A549 (cell line): ENCODE measurements at regions not wholly inside any gene's neighbourhood (a gene's known extent, or its start where the extent isn't known, plus 50 kb on each side); places are given as distances from the start of the nearest gene placed in this dataset.

Experiments
- ATAC-seq, 2 experiments: fragments of 200-7000 bp in 1 of 2; fragments of >200 bp in 1 of 2; cut with Nextera tagmentation in 1 of 2; cut with Tn5 transposase in 1 of 2; 3 replicates each; pipeline versions ENCODE4 v1.8.0 to v1.9.1; 2018 to 2020; ENCODE audit warnings: mild to moderate bottlenecking in 1 of 2, moderate library complexity in 1 of 2
- CTCF ChIA-PET: fragments of 300-600 bp; sonication (Branson Sonifier 250); formaldehyde crosslinking; extraction: SDS; loops from one replicate; lab custom pipeline; 2021; ENCODE audit warnings: antibody characterized with exemption, inconsistent platforms; lab: Yijun Ruan, JAX
- POLR2A ChIA-PET: fragments of 350-600 bp; formaldehyde crosslinking; extraction: SDS; loops from one replicate; lab custom pipeline; 2021; ENCODE audit warnings: antibody characterized with exemption, inconsistent platforms; lab: Yijun Ruan, JAX
- DNase-seq, 2 experiments: peaks; one replicate each; pipeline versions ENCODE4 v3.0.0 to v3.0.0-alpha.2; 2011 to 2016; ENCODE audit warnings: low read depth in 1 of 2, low spot score in 1 of 2
- FAIRE-seq: peaks from 2 replicates; lab custom pipeline; 2011; peaks lifted over from hg19 to GRCh38; lab: Jason Lieb, UNC
- H3K27ac ChIP-seq, 2 experiments: fragments of >200 bp; sonication (Bioruptor Twin); formaldehyde crosslinking; 3 replicates each; pipeline ENCODE4 v1.5.1; 2016 to 2017
- H3K4me1 ChIP-seq: fragments of >200 bp; sonication (Bioruptor Twin); formaldehyde crosslinking; 3 replicates; pipeline ENCODE4 v1.6.1; 2016
- H3K4me2 ChIP-seq: fragments of >200 bp; sonication (Bioruptor Twin); formaldehyde crosslinking; 3 replicates; pipeline ENCODE4 v1.6.1; 2016
- H3K4me3 ChIP-seq: fragments of >200 bp; sonication (Bioruptor Twin); formaldehyde crosslinking; 3 replicates; pipeline ENCODE4 v1.5.1; 2016
- H3K9me3 ChIP-seq: fragments of >200 bp; sonication (Bioruptor Twin); formaldehyde crosslinking; 3 replicates; pipeline ENCODE4 v1.6.1; 2016
- BHLHE40 ChIP-seq: IDR thresholded peaks from 2 replicates; pipeline ENCODE4 v1.6.1; 2012; ENCODE audit warnings: low read depth, low read length, inconsistent platforms
- KDM5A ChIP-seq: fragments of 200-600 bp; sonication (generic); IDR thresholded peaks from 2 replicates; pipeline ENCODE4 v1.6.1; 2016; ENCODE audit warnings: antibody characterized with exemption, mild to moderate bottlenecking
- NFE2L2 ChIP-seq: fragments of 150-350 bp; conservative IDR thresholded peaks from 2 replicates; pipeline ENCODE4 v1.6.1; 2014; ENCODE audit warnings: low read length
- NR3C1 ChIP-seq: fragments of >200 bp; sonication (Bioruptor Twin); formaldehyde crosslinking; IDR thresholded peaks from 3 replicates; pipeline ENCODE4 v1.6.1; 2017
- PHF8 ChIP-seq: fragments of 200-600 bp; sonication (generic); IDR thresholded peaks from 2 replicates; pipeline ENCODE4 v1.6.1; 2016; ENCODE audit warnings: low read depth, mild to moderate bottlenecking, antibody characterized with exemption, moderate library complexity, borderline replicate concordance
- RARB ChIP-seq: fragments of 250-450 bp; sonication (Bioruptor Pico); IDR thresholded peaks from 2 replicates; pipeline ENCODE4 v1.8.0; 2021; ENCODE audit warnings: mild to moderate bottlenecking, moderate library complexity
- SMC3 ChIP-seq: fragments of >200 bp; sonication (Bioruptor Twin); formaldehyde crosslinking; IDR thresholded peaks from 3 replicates; pipeline ENCODE4 v1.6.1; 2018; ENCODE audit warnings: inconsistent platforms
- TFCP2L1 ChIP-seq: fragments of 250-450 bp; sonication (Bioruptor Pico); IDR thresholded peaks from 2 replicates; pipeline ENCODE4 v1.5.0; 2021; ENCODE audit warnings: mild to moderate bottlenecking
- ZC3H11A ChIP-seq: fragments of 450-650 bp; IDR thresholded peaks from 2 replicates; pipeline ENCODE4 v1.6.1; 2014; ENCODE audit warnings: antibody characterized with exemption, mild to moderate bottlenecking
- ZFP36 ChIP-seq: fragments of 450-650 bp; IDR thresholded peaks from 2 replicates; pipeline ENCODE4 v1.6.1; 2014; ENCODE audit warnings: borderline replicate concordance; ENCODE audit not compliant: partially characterized antibody
- ZNF302 ChIP-seq: fragments of 250-450 bp; sonication (Bioruptor Pico); IDR thresholded peaks from 2 replicates; pipeline ENCODE4 v1.9.0; 2021; ENCODE audit warnings: inconsistent platforms, mild to moderate bottlenecking, moderate library complexity
- ZSCAN20 ChIP-seq: fragments of 250-450 bp; sonication (Bioruptor Pico); IDR thresholded peaks from 2 replicates; pipeline ENCODE4 v1.8.0; 2022; ENCODE audit warnings: mild to moderate bottlenecking, moderate library complexity
- WGBS: methylation state at CpG from one replicate; pipeline ENCODE4 v1.1.6; 2017; ENCODE audit errors: missing lambda C conversion rate; 5-methylcytosine and 5-hydroxymethylcytosine counted together
- TF ChIP-seq, protein P1 (sequence below): fragments of >200 bp; sonication (Bioruptor Twin); formaldehyde crosslinking; IDR thresholded peaks from 3 replicates; pipeline ENCODE4 v1.6.1; 2016
- TF ChIP-seq, protein P2 (sequence below): fragments of >200 bp; sonication (Bioruptor Twin); formaldehyde crosslinking; IDR thresholded peaks from 2 replicates; pipeline ENCODE4 v1.6.1; 2016
- TF ChIP-seq, protein P3 (sequence below): fragments of 200-600 bp; sonication (generic); IDR thresholded peaks from 2 replicates; pipeline ENCODE4 v1.6.1; 2016; ENCODE audit warnings: antibody characterized with exemption, mild to moderate bottlenecking, moderate library complexity
- TF ChIP-seq, protein P4 (sequence below): IDR thresholded peaks from 2 replicates; pipeline ENCODE4 v1.6.1; 2012
- TF ChIP-seq, protein P5 (sequence below): fragments of 250-450 bp; sonication (Bioruptor Pico); IDR thresholded peaks from 2 replicates; pipeline ENCODE4 v1.5.0; 2021; ENCODE audit warnings: mild to moderate bottlenecking, moderate library complexity, borderline replicate concordance
- TF ChIP-seq, protein P6 (sequence below): fragments of 450-650 bp; IDR thresholded peaks from 2 replicates; pipeline ENCODE4 v1.6.1; 2014; ENCODE audit warnings: antibody characterized with exemption
- TF ChIP-seq, protein P7 (sequence below): fragments of 250-450 bp; sonication (Bioruptor Pico); IDR thresholded peaks from 2 replicates; pipeline ENCODE4 v1.5.0; 2020; ENCODE audit warnings: low read depth, mild to moderate bottlenecking, moderate library complexity

DNA sequence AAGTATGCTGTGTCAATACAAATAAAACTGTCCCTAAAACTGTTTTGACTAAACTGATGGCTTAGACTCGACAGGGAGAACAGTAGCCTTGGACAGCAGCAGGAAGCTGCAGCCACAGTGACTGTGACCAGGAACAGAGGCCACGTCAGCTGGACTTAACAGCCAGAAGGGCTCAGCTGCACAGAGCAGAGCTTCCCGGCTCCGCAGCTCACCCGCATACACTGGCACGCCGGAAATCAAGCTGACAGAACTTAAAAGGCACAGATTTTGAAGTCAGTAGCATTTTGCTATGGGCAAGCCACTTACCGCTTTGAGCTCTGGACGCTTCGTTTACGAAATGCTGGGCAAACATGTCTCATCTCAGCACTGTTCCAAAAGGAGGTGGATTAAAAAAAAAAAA lies 769.7 kb upstream of the AUTS2 start:
- H3K9me3 ChIP-seq: peaks cover 26% of the 10 kb centered on the region
- no peak for DNase-seq
- CTCF ChIA-PET: interaction anchor here (1.5 kb wide), 1 partner anchor 11 kb away, joined by 5 read pairs; no protein-coding TSS in a partner anchor
- POLR2A ChIA-PET: interaction anchor here (0.7 kb wide), 1 partner anchor 95 kb away, joined by 3 read pairs; no protein-coding TSS in a partner anchor
- 50% methylated on average over 11 of the region's 11 CpGs for WGBS
- H3K4me3 ChIP-seq: no peak overlapping the region
- H3K4me1 ChIP-seq: no peaks in the 10 kb centered on the region
- no peak for FAIRE-seq
- TF ChIP-seq, protein P1, sequence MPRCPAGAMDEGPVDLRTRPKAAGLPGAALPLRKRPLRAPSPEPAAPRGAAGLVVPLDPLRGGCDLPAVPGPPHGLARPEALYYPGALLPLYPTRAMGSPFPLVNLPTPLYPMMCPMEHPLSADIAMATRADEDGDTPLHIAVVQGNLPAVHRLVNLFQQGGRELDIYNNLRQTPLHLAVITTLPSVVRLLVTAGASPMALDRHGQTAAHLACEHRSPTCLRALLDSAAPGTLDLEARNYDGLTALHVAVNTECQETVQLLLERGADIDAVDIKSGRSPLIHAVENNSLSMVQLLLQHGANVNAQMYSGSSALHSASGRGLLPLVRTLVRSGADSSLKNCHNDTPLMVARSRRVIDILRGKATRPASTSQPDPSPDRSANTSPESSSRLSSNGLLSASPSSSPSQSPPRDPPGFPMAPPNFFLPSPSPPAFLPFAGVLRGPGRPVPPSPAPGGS: no peak
- TF ChIP-seq ZNF302 (CRISPR knock-in tag): no peak
- TF ChIP-seq BHLHE40: no peak
- TF ChIP-seq, protein P2, sequence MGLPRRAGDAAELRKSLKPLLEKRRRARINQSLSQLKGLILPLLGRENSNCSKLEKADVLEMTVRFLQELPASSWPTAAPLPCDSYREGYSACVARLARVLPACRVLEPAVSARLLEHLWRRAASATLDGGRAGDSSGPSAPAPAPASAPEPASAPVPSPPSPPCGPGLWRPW: no peak
- no peak for TF ChIP-seq ZC3H11A
- TF ChIP-seq ZFP36: no peak
- TF ChIP-seq KDM5A: no peak
- ATAC-seq: no peak
- H3K27ac ChIP-seq: no peak overlapping the region; a peak in 1 of 6 replicates
- H3K4me2 ChIP-seq: no peak overlapping the region

DNA sequence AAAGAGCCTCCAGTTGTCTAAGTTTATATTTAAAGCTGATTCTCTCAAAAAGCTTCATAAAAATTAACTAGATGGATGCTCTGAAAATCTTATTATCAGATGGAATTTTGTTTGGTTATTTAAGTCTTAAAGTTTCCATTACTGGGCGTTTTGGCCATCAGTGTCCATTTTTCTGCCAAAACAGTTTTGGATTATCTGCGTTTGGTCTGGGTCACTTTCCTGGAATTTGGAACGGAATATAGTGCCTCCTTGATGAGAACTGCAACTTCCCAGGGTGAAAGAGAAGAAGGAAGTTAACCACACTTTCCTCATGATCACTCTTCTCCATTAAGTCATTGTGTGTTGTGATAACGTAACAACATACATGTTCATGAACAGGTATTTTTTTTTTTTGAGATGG lies 764.9 kb upstream of the AUTS2 start:
- H3K9me3 ChIP-seq: peaks cover 10% of the 10 kb centered on the region; the same call in 1 of the 3 replicates
- ATAC-seq (no peak), FAIRE-seq (no peak), DNase-seq (no peak)
- H3K4me3 ChIP-seq: no peak overlapping the region
- ChIA-PET POLR2A (no interaction called here), CTCF (no interaction called here)
- H3K4me1 ChIP-seq: no peaks in the 10 kb centered on the region
- H3K27ac ChIP-seq: no peak overlapping the region
- no peak overlapping the region for H3K4me2 ChIP-seq
- TF ChIP-seq, protein P3, sequence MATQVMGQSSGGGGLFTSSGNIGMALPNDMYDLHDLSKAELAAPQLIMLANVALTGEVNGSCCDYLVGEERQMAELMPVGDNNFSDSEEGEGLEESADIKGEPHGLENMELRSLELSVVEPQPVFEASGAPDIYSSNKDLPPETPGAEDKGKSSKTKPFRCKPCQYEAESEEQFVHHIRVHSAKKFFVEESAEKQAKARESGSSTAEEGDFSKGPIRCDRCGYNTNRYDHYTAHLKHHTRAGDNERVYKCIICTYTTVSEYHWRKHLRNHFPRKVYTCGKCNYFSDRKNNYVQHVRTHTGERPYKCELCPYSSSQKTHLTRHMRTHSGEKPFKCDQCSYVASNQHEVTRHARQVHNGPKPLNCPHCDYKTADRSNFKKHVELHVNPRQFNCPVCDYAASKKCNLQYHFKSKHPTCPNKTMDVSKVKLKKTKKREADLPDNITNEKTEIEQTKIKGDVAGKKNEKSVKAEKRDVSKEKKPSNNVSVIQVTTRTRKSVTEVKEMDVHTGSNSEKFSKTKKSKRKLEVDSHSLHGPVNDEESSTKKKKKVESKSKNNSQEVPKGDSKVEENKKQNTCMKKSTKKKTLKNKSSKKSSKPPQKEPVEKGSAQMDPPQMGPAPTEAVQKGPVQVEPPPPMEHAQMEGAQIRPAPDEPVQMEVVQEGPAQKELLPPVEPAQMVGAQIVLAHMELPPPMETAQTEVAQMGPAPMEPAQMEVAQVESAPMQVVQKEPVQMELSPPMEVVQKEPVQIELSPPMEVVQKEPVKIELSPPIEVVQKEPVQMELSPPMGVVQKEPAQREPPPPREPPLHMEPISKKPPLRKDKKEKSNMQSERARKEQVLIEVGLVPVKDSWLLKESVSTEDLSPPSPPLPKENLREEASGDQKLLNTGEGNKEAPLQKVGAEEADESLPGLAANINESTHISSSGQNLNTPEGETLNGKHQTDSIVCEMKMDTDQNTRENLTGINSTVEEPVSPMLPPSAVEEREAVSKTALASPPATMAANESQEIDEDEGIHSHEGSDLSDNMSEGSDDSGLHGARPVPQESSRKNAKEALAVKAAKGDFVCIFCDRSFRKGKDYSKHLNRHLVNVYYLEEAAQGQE: no peak
- TF ChIP-seq, protein P4, sequence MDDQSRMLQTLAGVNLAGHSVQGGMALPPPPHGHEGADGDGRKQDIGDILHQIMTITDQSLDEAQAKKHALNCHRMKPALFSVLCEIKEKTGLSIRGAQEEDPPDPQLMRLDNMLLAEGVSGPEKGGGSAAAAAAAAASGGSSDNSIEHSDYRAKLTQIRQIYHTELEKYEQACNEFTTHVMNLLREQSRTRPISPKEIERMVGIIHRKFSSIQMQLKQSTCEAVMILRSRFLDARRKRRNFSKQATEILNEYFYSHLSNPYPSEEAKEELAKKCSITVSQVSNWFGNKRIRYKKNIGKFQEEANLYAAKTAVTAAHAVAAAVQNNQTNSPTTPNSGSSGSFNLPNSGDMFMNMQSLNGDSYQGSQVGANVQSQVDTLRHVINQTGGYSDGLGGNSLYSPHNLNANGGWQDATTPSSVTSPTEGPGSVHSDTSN: no peak
- TF ChIP-seq PHF8 (no peak), TFCP2L1 (CRISPR knock-in tag) (no peak), NFE2L2 (no peak), ZFP36 (no peak), RARB (no peak), ZSCAN20 (no peak), SMC3 (no peak), NR3C1 (no peak)
- TF ChIP-seq, protein P5, sequence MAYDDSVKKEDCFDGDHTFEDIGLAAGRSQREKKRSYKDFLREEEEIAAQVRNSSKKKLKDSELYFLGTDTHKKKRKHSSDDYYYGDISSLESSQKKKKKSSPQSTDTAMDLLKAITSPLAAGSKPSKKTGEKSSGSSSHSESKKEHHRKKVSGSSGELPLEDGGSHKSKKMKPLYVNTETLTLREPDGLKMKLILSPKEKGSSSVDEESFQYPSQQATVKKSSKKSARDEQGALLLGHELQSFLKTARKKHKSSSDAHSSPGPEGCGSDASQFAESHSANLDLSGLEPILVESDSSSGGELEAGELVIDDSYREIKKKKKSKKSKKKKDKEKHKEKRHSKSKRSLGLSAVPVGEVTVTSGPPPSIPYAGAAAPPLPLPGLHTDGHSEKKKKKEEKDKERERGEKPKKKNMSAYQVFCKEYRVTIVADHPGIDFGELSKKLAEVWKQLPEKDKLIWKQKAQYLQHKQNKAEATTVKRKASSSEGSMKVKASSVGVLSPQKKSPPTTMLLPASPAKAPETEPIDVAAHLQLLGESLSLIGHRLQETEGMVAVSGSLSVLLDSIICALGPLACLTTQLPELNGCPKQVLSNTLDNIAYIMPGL (CRISPR knock-in tag): no peak
- TF ChIP-seq, protein P6, sequence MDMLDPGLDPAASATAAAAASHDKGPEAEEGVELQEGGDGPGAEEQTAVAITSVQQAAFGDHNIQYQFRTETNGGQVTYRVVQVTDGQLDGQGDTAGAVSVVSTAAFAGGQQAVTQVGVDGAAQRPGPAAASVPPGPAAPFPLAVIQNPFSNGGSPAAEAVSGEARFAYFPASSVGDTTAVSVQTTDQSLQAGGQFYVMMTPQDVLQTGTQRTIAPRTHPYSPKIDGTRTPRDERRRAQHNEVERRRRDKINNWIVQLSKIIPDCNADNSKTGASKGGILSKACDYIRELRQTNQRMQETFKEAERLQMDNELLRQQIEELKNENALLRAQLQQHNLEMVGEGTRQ: no peak
- TF ChIP-seq, protein P7, sequence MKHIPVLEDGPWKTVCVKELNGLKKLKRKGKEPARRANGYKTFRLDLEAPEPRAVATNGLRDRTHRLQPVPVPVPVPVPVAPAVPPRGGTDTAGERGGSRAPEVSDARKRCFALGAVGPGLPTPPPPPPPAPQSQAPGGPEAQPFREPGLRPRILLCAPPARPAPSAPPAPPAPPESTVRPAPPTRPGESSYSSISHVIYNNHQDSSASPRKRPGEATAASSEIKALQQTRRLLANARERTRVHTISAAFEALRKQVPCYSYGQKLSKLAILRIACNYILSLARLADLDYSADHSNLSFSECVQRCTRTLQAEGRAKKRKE: no peak
- 72% methylated on average over 4 of the region's 4 CpGs for WGBS
